H1 (cell line): ENCODE measurements at regions not wholly inside any gene's neighbourhood (a gene's known extent, or its start where the extent isn't known, plus 50 kb on each side); places are given as distances from the start of the nearest gene placed in this dataset.

ENCODE experiments used
- CTCF ChIA-PET: fragments of 300-600 bp; sonication (Branson Sonifier 250); formaldehyde crosslinking; loops from one replicate; lab custom pipeline; 2021; ENCODE audit not compliant: partially characterized antibody; lab: Charles Lee
- POLR2A ChIA-PET: fragments of 300-600 bp; sonication (Branson Sonifier 250); formaldehyde crosslinking; loops from one replicate; lab custom pipeline; 2021; ENCODE audit warnings: inconsistent platforms; ENCODE audit not compliant: partially characterized antibody; lab: Charles Lee
- DNase-seq, 2 experiments: peaks; one replicate each; pipeline versions ENCODE4 v3.0.0 to v3.0.0-alpha.2; 2010 to 2022; ENCODE audit warnings: low spot score in 2 of 2, low read depth in 1 of 2, mixed read lengths in 1 of 2
- FAIRE-seq: peaks from 2 replicates; lab custom pipeline; 2011; peaks lifted over from hg19 to GRCh38; lab: Jason Lieb, UNC
- H2AFZ ChIP-seq: 2 replicates; pipeline ENCODE4 v1.8.1; 2012; ENCODE audit warnings: low read length, inconsistent platforms
- H2AK5ac ChIP-seq: 2 replicates; pipeline ENCODE4 v1.6.1; 2013; ENCODE audit warnings: low read depth, low read length
- H2BK120ac ChIP-seq: replicated peaks from 2 replicates; pipeline ENCODE3; 2013; ENCODE audit warnings: low read depth, low read length, inconsistent platforms
- H2BK12ac ChIP-seq: 2 replicates; pipeline ENCODE4 v1.6.1; 2013; ENCODE audit warnings: low read depth, low read length
- H2BK15ac ChIP-seq: 2 replicates; pipeline ENCODE4 v1.6.1; 2013; ENCODE audit warnings: low read length
- H2BK20ac ChIP-seq: 2 replicates; pipeline ENCODE4 v1.6.1; 2013; ENCODE audit warnings: low read length
- H2BK5ac ChIP-seq: 2 replicates; pipeline ENCODE4 v1.6.1; 2013; ENCODE audit warnings: low read depth, low read length
- H3K14ac ChIP-seq: 2 replicates; pipeline ENCODE4 v1.6.1; 2013; ENCODE audit warnings: inconsistent platforms; ENCODE audit not compliant: insufficient read length
- H3K18ac ChIP-seq: 2 replicates; pipeline ENCODE4 v1.6.1; 2013; ENCODE audit warnings: low read length; ENCODE audit errors: extremely low read depth
- H3K23ac ChIP-seq: 2 replicates; pipeline ENCODE4 v1.6.1; 2013; ENCODE audit warnings: inconsistent platforms; ENCODE audit not compliant: insufficient read length
- H3K23me2 ChIP-seq: 2 replicates; pipeline ENCODE4 v1.6.1; 2013; ENCODE audit warnings: low read depth, low read length
- H3K27ac ChIP-seq: 2 replicates; pipeline ENCODE4 v1.6.1; 2011; ENCODE audit warnings: low read depth, low read length, inconsistent platforms
- H3K27me3 ChIP-seq, 4 experiments: replicated peaks in 1 of 4; 1 replicate in 1 of 4; 2 replicates in 3 of 4; pipeline versions ENCODE4 v1.6.1 to v1.8.1; 2011 to 2013; ENCODE audit warnings: low read length in 3 of 4, mild to moderate bottlenecking in 3 of 4, inconsistent platforms in 2 of 4, mixed read lengths in 2 of 4, moderate library complexity in 1 of 4; ENCODE audit not compliant: control insufficient read depth in 3 of 4, insufficient read depth in 3 of 4; ENCODE audit errors: extremely low read depth in 1 of 4
- H3K36me3 ChIP-seq, 4 experiments: 2 replicates each; pipeline versions ENCODE4 v1.6.1 to v1.8.1; 2011 to 2013; ENCODE audit warnings: mild to moderate bottlenecking in 4 of 4, low read length in 3 of 4, moderate library complexity in 2 of 4, control low read depth in 1 of 4, inconsistent platforms in 1 of 4; ENCODE audit not compliant: insufficient read depth in 4 of 4, control insufficient read depth in 2 of 4
- H3K4ac ChIP-seq: replicated peaks from 2 replicates; pipeline ENCODE3; 2013; ENCODE audit warnings: low read length, low read depth, mixed read lengths, inconsistent platforms; ENCODE audit not compliant: insufficient read length
- H3K4me1 ChIP-seq, 4 experiments: replicated peaks in 1 of 4; 1 replicate in 1 of 4; 2 replicates in 3 of 4; pipeline versions ENCODE4 v1.6.1 to v1.8.1; 2011 to 2013; ENCODE audit warnings: low read length in 3 of 4, inconsistent platforms in 2 of 4, mixed read lengths in 1 of 4; ENCODE audit not compliant: insufficient read depth in 4 of 4, control insufficient read depth in 3 of 4
- H3K4me2 ChIP-seq, 2 experiments: 2 replicates each; pipeline versions ENCODE4 v1.6.1 to v1.8.1; 2011 to 2013; ENCODE audit warnings: low read depth in 2 of 2, low read length in 2 of 2, control low read depth in 1 of 2, inconsistent platforms in 1 of 2, mild to moderate bottlenecking in 1 of 2; ENCODE audit not compliant: insufficient read depth in 1 of 2
- H3K4me3 ChIP-seq, 4 experiments: fragments of 200-600, 300-600 bp in 1 of 4; sonication (generic), shearing (Covaris generic), sonication (Bioruptor Twin) in 1 of 4; 2 replicates each; pipeline versions ENCODE4 v1.5.1 to v1.8.1; 2011 to 2016; ENCODE audit warnings: low read length in 4 of 4, low read depth in 3 of 4, control low read depth in 2 of 4, inconsistent platforms in 2 of 4, mild to moderate bottlenecking in 2 of 4, mixed read lengths in 1 of 4, moderate library complexity in 1 of 4; ENCODE audit not compliant: insufficient read depth in 2 of 4; ENCODE audit errors: extremely low read depth in 1 of 4
- H3K56ac ChIP-seq: replicated peaks from 2 replicates; pipeline ENCODE3; 2013; ENCODE audit warnings: low read depth, mild to moderate bottlenecking, mixed read lengths, low read length, inconsistent platforms; ENCODE audit not compliant: insufficient read length
- H3K79me1 ChIP-seq: 2 replicates; pipeline ENCODE4 v1.6.1; 2013; ENCODE audit warnings: low read depth, low read length, control low read depth
- H3K79me2 ChIP-seq, 2 experiments: 2 replicates each; pipeline versions ENCODE4 v1.6.1 to v1.8.1; 2012 to 2013; ENCODE audit warnings: low read length in 2 of 2, mild to moderate bottlenecking in 2 of 2, inconsistent platforms in 1 of 2; ENCODE audit not compliant: insufficient read depth in 2 of 2, control insufficient read depth in 1 of 2
- H3K9ac ChIP-seq, 4 experiments: replicated peaks in 1 of 4; 1 replicate in 1 of 4; 2 replicates in 3 of 4; pipeline versions ENCODE4 v1.6.1 to v1.8.1; 2011 to 2013; ENCODE audit warnings: low read depth in 3 of 4, low read length in 3 of 4, control low read depth in 2 of 4, mild to moderate bottlenecking in 2 of 4, moderate library complexity in 2 of 4, inconsistent platforms in 1 of 4; ENCODE audit errors: extremely low read depth in 1 of 4
- H3K9me3 ChIP-seq, 2 experiments: 2 replicates each; pipeline versions ENCODE4 v1.6.1 to v1.8.1; 2012 to 2013; ENCODE audit warnings: mild to moderate bottlenecking in 2 of 2, moderate library complexity in 2 of 2, control low read depth in 1 of 2, inconsistent platforms in 1 of 2, low read depth in 1 of 2, low read length in 1 of 2, mixed read lengths in 1 of 2; ENCODE audit not compliant: insufficient read depth in 2 of 2
- H4K20me1 ChIP-seq, 2 experiments: replicated peaks in 1 of 2; 2 replicates each; pipeline versions ENCODE3 to v1.8.1; 2011 to 2013; ENCODE audit warnings: inconsistent platforms in 2 of 2, low read length in 2 of 2, mild to moderate bottlenecking in 1 of 2; ENCODE audit not compliant: insufficient read depth in 2 of 2, control insufficient read depth in 1 of 2
- H4K5ac ChIP-seq: 2 replicates; pipeline ENCODE4 v1.6.1; 2013; ENCODE audit warnings: low read length, low read depth, mixed read lengths, inconsistent platforms; ENCODE audit not compliant: insufficient read length
- H4K8ac ChIP-seq: 2 replicates; pipeline ENCODE4 v1.8.0; 2013; ENCODE audit warnings: mild to moderate bottlenecking, moderate library complexity, low read length, inconsistent platforms; ENCODE audit not compliant: insufficient read depth; ENCODE audit errors: extremely low read depth
- H4K91ac ChIP-seq: replicated peaks from 2 replicates; pipeline ENCODE3; 2013; ENCODE audit warnings: low read length, mixed read lengths, inconsistent platforms; ENCODE audit not compliant: insufficient read length
- ASH2L ChIP-seq: fragments of 200-600, 300-600 bp; sonication (generic); IDR thresholded peaks from one replicate; pipeline ENCODE4 v1.7.1; 2017; ENCODE audit warnings: low read length
- CEBPB ChIP-seq: IDR thresholded peaks from 2 replicates; pipeline ENCODE4 v1.6.1; 2012; ENCODE audit warnings: low read depth, low read length
- CTCF ChIP-seq, 3 experiments: IDR thresholded peaks; 1 replicate in 2 of 3; 2 replicates in 1 of 3; pipeline versions ENCODE4 v1.5.1 to v1.6.1; 2011; ENCODE audit warnings: low read length in 3 of 3, mild to moderate bottlenecking in 3 of 3, inconsistent platforms in 2 of 3, low read depth in 1 of 3, moderate library complexity in 1 of 3; ENCODE audit not compliant: insufficient read depth in 1 of 3; ENCODE audit errors: control extremely low read depth in 1 of 3
- FOSL1 ChIP-seq: IDR thresholded peaks from 2 replicates; pipeline ENCODE4 v1.6.1; 2011; ENCODE audit warnings: mild to moderate bottlenecking, low read depth, low read length, moderate library complexity; ENCODE audit not compliant: insufficient read depth
- JUND ChIP-seq: IDR thresholded peaks from 2 replicates; pipeline ENCODE4 v1.6.1; 2011; ENCODE audit warnings: mild to moderate bottlenecking, improper control_type of control experiment, low read length
- RAD21 ChIP-seq, 2 experiments: IDR thresholded peaks in 1 of 2; conservative IDR thresholded peaks in 1 of 2; 2 replicates each; pipeline ENCODE4 v1.6.1; 2011; ENCODE audit warnings: low read depth in 2 of 2, low read length in 2 of 2, improper control_type of control experiment in 1 of 2, inconsistent platforms in 1 of 2, mild to moderate bottlenecking in 1 of 2, moderate library complexity in 1 of 2
- RFX5 ChIP-seq: IDR thresholded peaks from 2 replicates; pipeline ENCODE4 v1.6.1; 2011; ENCODE audit warnings: low read depth, low read length, improper control_type of control experiment, borderline replicate concordance
- RXRA ChIP-seq: IDR thresholded peaks from 2 replicates; pipeline ENCODE4 v1.6.1; 2011; ENCODE audit warnings: low read depth, mild to moderate bottlenecking, low read length, moderate library complexity; ENCODE audit not compliant: insufficient read depth
- SAP30 ChIP-seq: fragments of 300-600 bp; sonication (generic); IDR thresholded peaks from 2 replicates; pipeline ENCODE4 v1.7.1; 2012; ENCODE audit warnings: low read length, moderate library complexity, mild to moderate bottlenecking, inconsistent platforms; ENCODE audit not compliant: insufficient read depth, insufficient replicate concordance
- SIX5 ChIP-seq: IDR thresholded peaks from 2 replicates; pipeline ENCODE4 v1.6.1; 2011; ENCODE audit warnings: mild to moderate bottlenecking, low read depth, low read length
- SP1 ChIP-seq: IDR thresholded peaks from 2 replicates; pipeline ENCODE4 v1.6.1; 2011; ENCODE audit warnings: low read depth, low read length
- SP4 ChIP-seq: IDR thresholded peaks from 2 replicates; pipeline ENCODE4 v1.6.1; 2012; ENCODE audit warnings: low read length, inconsistent platforms
- TEAD4 ChIP-seq: IDR thresholded peaks from 2 replicates; pipeline ENCODE4 v1.6.1; 2012; ENCODE audit warnings: low read depth, low read length, inconsistent platforms, mixed read lengths
- WGBS, 2 experiments: shearing (Covaris generic) in 1 of 2; methylation state at CpG; one replicate each; pipeline versions ENCODE4 v1.1.6 to v1.1.7; 2013 to 2015; ENCODE audit warnings: low lambda C conversion rate in 2 of 2, mixed read lengths in 2 of 2, inconsistent platforms in 1 of 2, low coverage in 1 of 2, missing lambda C conversion rate in 1 of 2; ENCODE audit not compliant: insufficient replicate concordance in 2 of 2, insufficient coverage in 1 of 2, insufficient read length in 1 of 2; ENCODE audit errors: extremely low coverage in 1 of 2, missing lambda C conversion rate in 1 of 2; 5-methylcytosine and 5-hydroxymethylcytosine counted together

GRCh38 chr12:33602515-33602914, 162.9 kb upstream of the SYT10 start:
- H3K9ac ChIP-seq, result no peak overlapping the region
- no peak overlapping the region for H3K18ac ChIP-seq
- H2BK120ac ChIP-seq, result no peak overlapping the region
- no peak overlapping the region for H4K8ac ChIP-seq
- H3K23ac ChIP-seq, result no peak overlapping the region
- H2BK5ac ChIP-seq, result no peak overlapping the region
- no peak overlapping the region for H4K91ac ChIP-seq
- no peak overlapping the region for H2AFZ ChIP-seq
- no peaks in the 10 kb centered on the region for H3K36me3 ChIP-seq
- no peak overlapping the region for H3K4me3 ChIP-seq
- no peak overlapping the region for H3K14ac ChIP-seq
- peaks cover 0 to 2% (median 0%) of the 10 kb centered on the region in 4 experiments; a peak in 3 of 7 replicates for H3K4me1 ChIP-seq
- H2BK15ac ChIP-seq, result no peak overlapping the region
- no peaks in the 10 kb centered on the region for H3K79me2 ChIP-seq
- no peaks in the 10 kb centered on the region for H4K20me1 ChIP-seq
- no peak overlapping the region for H3K27ac ChIP-seq
- H4K5ac ChIP-seq, result no peak overlapping the region
- H3K23me2 ChIP-seq, result no peaks in the 10 kb centered on the region
- no peaks in the 10 kb centered on the region for H3K9me3 ChIP-seq
- H3K4me2 ChIP-seq, result no peak overlapping the region
- 81% methylated on average over 1 of the region's 1 CpG; no CpG with 5 or more reads in 1 of the 2 experiments for WGBS, 2 experiments
- no peak overlapping the region for H2BK20ac ChIP-seq
- POLR2A ChIA-PET, result no interaction called here
- H3K56ac ChIP-seq, result no peak overlapping the region
- FAIRE-seq (no peak), DNase-seq (no peak)
- no peaks in the 10 kb centered on the region for H3K79me1 ChIP-seq
- H3K27me3 ChIP-seq, result no peaks in the 10 kb centered on the region
- no peak overlapping the region for H2AK5ac ChIP-seq
- H3K4ac ChIP-seq, result no peak overlapping the region
- CTCF ChIA-PET, result no interaction called here
- H2BK12ac ChIP-seq, result no peak overlapping the region
- TF ChIP-seq JUND (no peak), CEBPB (no peak), SP1 (no peak), SAP30 (no peak), FOSL1 (no peak), SP4 (no peak), SIX5 (no peak), RAD21 (IDR thresholded peaks at IDR 0.05 in 1 of 2, conservative IDR thresholded peaks at IDR 0.05 in 1 of 2; ENCODE audit: low read depth in 2 of 2, low read length in 2 of 2) (no peak), ASH2L (no peak), TEAD4 (no peak), RXRA (no peak), CTCF (IDR thresholded peaks at IDR 0.05; ENCODE audit: control extremely low read depth in 1 of 3, insufficient read depth in 1 of 3, low read depth in 1 of 3, low read length in 3 of 3) (no peak), RFX5 (no peak)
